Upper lobe of right lung (tissue), 1 donor: ENCODE measurements at regions not wholly inside any gene's neighbourhood (a gene's known extent, or its start where the extent isn't known, plus 50 kb on each side); places are given as distances from the start of the nearest gene placed in this dataset.

ENCODE experiments used
- ATAC-seq: fragments of 200-7000 bp; cut with Tn5 transposase; one replicate; pipeline ENCODE4 v1.9.1; 2020; ENCODE audit warnings: mild to moderate bottlenecking, moderate library complexity
- DNase-seq: peaks from one replicate; pipeline ENCODE4 v3.0.0-alpha.2; 2020
- H3K27ac ChIP-seq: fragments of 200-600 bp; one replicate; pipeline ENCODE4 v1.8.0; 2022
- H3K27me3 ChIP-seq: fragments of 200-600 bp; one replicate; pipeline ENCODE4 v1.8.0; 2022; ENCODE audit warnings: mild to moderate bottlenecking
- H3K36me3 ChIP-seq: fragments of 200-600 bp; one replicate; pipeline ENCODE4 v1.8.0; 2022
- H3K4me1 ChIP-seq: fragments of 200-600 bp; one replicate; pipeline ENCODE4 v1.8.0; 2022
- H3K4me3 ChIP-seq: fragments of 200-600 bp; one replicate; pipeline ENCODE4 v1.8.0; 2022; ENCODE audit warnings: mild to moderate bottlenecking
- H3K9me3 ChIP-seq: fragments of 200-600 bp; one replicate; pipeline ENCODE4 v1.8.0; 2022
- intact Hi-C: fragments of 100-400 bp; cut with DNase I; formaldehyde crosslinking; loops from one replicate; pipeline ENCODE4 v1.11.0; 2022
- TF ChIP-seq, protein P1 (sequence below): fragments of 200-600 bp; IDR thresholded peaks from one replicate; pipeline ENCODE4 v1.8.0; 2022; ENCODE audit warnings: antibody characterized with exemption
- donor health status: DM: no; HTN: yes; CAD: no; lungs with severe emphysema.

DNA sequence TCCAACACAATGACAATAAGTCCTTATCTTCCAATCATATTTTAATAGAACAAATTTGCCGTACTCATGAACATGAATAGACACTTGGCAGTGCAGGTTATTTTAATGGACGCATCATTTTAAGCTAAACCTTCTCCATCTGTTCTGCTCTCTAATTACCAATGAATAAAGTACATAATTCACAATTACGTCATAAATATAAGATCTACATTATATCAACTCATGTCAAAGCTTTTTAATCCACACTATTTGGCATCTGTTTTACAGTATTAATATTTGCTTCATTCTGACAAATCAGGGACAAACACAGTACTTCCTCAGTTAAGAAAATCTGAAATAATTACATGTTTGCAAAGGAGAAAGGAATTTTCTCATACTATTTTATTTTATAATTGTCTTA is 344.1 kb upstream of the DMAC1 start:
- ATAC-seq (no peak), DNase-seq (no peak)
- intact Hi-C loops = no loop called here
- Histone ChIP-seq H3K9me3 (no peaks in the 10 kb centered on the region), H3K27ac (no peak overlapping the region), H3K36me3 (no peaks in the 10 kb centered on the region), H3K4me3 (no peak overlapping the region), H3K27me3 (no peaks in the 10 kb centered on the region), H3K4me1 (no peaks in the 10 kb centered on the region)
- TF ChIP-seq, protein P1, sequence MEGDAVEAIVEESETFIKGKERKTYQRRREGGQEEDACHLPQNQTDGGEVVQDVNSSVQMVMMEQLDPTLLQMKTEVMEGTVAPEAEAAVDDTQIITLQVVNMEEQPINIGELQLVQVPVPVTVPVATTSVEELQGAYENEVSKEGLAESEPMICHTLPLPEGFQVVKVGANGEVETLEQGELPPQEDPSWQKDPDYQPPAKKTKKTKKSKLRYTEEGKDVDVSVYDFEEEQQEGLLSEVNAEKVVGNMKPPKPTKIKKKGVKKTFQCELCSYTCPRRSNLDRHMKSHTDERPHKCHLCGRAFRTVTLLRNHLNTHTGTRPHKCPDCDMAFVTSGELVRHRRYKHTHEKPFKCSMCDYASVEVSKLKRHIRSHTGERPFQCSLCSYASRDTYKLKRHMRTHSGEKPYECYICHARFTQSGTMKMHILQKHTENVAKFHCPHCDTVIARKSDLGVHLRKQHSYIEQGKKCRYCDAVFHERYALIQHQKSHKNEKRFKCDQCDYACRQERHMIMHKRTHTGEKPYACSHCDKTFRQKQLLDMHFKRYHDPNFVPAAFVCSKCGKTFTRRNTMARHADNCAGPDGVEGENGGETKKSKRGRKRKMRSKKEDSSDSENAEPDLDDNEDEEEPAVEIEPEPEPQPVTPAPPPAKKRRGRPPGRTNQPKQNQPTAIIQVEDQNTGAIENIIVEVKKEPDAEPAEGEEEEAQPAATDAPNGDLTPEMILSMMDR = no peak

DNA sequence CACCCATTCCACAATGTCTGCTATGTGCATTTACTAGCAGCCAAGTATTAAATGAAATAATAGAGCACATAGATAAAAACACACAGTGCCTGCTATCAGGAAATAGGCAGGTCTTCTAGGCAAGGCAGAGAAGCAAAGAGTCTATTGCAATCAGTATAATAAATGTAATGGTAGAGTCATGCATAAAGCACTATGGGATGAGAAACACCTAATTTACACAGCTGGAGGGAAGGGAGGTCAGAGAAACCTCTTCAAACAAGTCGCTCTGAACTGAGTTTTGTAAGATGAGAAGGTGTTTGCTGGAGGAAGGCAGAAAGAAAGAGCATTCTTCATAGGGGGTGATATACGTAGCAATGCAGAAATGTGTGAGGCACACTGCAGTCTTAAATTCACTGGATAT is 341.0 kb upstream of the DMAC1 start:
- Histone ChIP-seq H3K27me3 (no peaks in the 10 kb centered on the region), H3K4me3 (no peak overlapping the region), H3K9me3 (no peaks in the 10 kb centered on the region), H3K4me1 (no peaks in the 10 kb centered on the region), H3K36me3 (no peaks in the 10 kb centered on the region), H3K27ac (no peak overlapping the region)
- no peak for ATAC-seq
- no peak for DNase-seq
- TF ChIP-seq, protein P1 = no peak
- intact Hi-C loops = no loop called here

DNA sequence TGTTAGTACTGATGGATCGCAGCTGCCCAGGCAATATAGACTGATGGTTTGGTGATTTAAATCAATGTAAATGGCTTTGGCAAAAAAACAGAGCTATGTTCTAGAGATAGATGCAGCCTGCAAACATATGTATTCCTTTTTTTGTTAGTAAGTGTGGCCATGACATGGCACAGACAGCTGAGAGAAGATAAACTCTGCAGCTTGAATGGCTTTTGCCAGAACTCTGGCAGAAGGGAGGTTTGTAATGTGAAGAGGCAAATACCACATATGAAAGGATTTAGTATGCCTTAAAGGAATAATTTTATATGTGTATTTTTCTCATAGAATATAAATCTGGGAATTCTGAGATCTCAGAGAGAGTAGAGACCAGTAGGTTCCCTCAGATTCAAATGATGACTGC is 340.2 kb upstream of the DMAC1 start:
- Histone ChIP-seq H3K9me3 (no peaks in the 10 kb centered on the region), H3K27me3 (no peaks in the 10 kb centered on the region), H3K27ac (no peak overlapping the region), H3K4me1 (no peaks in the 10 kb centered on the region), H3K4me3 (no peak overlapping the region), H3K36me3 (no peaks in the 10 kb centered on the region)
- ATAC-seq (no peak), DNase-seq (no peak)
- TF ChIP-seq, protein P1 = no peak
- intact Hi-C loops = no loop called here

DNA sequence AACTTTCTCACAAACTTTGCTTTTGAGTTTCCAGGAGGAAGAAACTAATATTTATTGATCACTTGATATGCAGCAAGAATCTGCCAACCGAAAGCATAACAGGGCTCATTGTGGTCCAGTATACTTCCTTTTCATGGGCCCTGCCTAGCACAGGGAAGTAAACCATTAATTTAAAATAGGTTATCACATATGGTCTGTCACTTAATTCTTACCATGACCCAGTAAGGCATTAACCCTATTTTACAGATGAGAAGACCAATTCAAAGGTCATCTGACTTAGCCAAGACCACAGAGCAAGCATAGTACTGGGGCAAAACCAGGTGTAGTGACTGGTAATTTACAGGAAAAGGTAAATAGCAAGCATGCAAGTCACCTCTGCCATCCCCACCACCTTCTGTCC is 336.9 kb upstream of the DMAC1 start:
- no peak overlapping the region for H3K27ac ChIP-seq
- H3K4me3 ChIP-seq = no peak overlapping the region
- H3K9me3 ChIP-seq = no peaks in the 10 kb centered on the region
- intact Hi-C loops = no loop called here
- no peak for ATAC-seq
- no peaks in the 10 kb centered on the region for H3K27me3 ChIP-seq
- TF ChIP-seq, protein P1 = no peak
- DNase-seq = no peak
- no peaks in the 10 kb centered on the region for H3K4me1 ChIP-seq
- H3K36me3 ChIP-seq = no peaks in the 10 kb centered on the region

DNA sequence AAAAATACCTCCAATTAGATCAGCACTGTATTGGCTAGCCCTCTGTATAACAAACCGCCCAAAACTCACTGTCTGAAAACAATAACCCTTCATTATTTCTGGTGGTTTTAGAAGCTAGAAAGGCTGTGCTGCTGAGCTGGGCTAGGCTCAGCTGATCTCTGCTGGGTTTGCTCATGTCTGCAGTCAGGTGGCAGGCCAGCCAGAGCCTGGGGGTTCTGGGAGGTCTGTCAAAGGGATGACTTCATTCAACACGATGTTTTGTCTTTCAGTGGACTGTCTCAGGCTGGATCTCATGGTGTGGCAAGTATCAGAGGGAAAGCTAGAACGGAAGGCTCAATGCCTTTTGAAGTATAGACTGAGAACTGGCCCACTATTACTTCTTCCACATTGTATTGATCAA is 335.1 kb upstream of the DMAC1 start:
- no peaks in the 10 kb centered on the region for H3K9me3 ChIP-seq
- H3K27ac ChIP-seq = no peak overlapping the region
- no peaks in the 10 kb centered on the region for H3K27me3 ChIP-seq
- TF ChIP-seq, protein P1 = no peak
- intact Hi-C loops = no loop called here
- H3K36me3 ChIP-seq = no peaks in the 10 kb centered on the region
- H3K4me3 ChIP-seq = no peak overlapping the region
- no peaks in the 10 kb centered on the region for H3K4me1 ChIP-seq
- DNase-seq (no peak), ATAC-seq (no peak)

DNA sequence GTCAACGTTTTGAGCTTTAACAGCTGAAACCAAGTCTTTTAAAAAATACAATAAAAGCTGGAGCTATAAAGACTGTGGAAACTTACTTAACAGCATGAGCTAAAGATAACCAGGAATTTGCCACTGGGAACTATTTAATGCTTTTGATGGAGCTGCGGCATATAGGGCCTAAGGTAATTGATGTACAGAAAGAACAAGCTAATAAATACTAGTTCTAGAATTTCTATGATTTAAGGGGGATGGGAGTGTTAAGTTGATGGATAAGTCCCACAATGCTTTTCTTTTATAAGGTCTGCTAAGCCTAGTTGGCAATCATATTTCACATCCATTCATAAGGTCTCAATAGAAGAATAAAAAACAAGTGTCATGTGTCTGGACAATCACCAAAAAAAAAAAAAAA is 334.0 kb upstream of the DMAC1 start:
- intact Hi-C loops = no loop called here
- H3K36me3 ChIP-seq = no peaks in the 10 kb centered on the region
- TF ChIP-seq, protein P1 = no peak
- no peaks in the 10 kb centered on the region for H3K4me1 ChIP-seq
- no peaks in the 10 kb centered on the region for H3K27me3 ChIP-seq
- H3K9me3 ChIP-seq = no peaks in the 10 kb centered on the region
- no peak overlapping the region for H3K27ac ChIP-seq
- no peak overlapping the region for H3K4me3 ChIP-seq
- no peak for ATAC-seq
- no peak for DNase-seq
